GM12891 (cell line): ENCODE measurements at regions not wholly inside any gene's neighbourhood (a gene's known extent, or its start where the extent isn't known, plus 50 kb on each side); places are given as distances from the start of the nearest gene placed in this dataset.

Experiments
- DNase-seq: peaks from one replicate; pipeline ENCODE4 v3.0.0; 2011; ENCODE audit warnings: low spot score; ENCODE audit not compliant: insufficient read length
- FAIRE-seq: peaks from 2 replicates; lab custom pipeline; 2011; peaks lifted over from hg19 to GRCh38; lab: Jason Lieb, UNC
- PAX5 ChIP-seq: IDR thresholded peaks from 2 replicates; pipeline ENCODE4 v1.6.1; 2011; ENCODE audit warnings: low read length, moderate library complexity, mild to moderate bottlenecking; ENCODE audit not compliant: insufficient read depth, severe bottlenecking
- POLR2A ChIP-seq: IDR thresholded peaks from 2 replicates; pipeline ENCODE4 v1.6.1; 2011; ENCODE audit warnings: low read depth, low read length, control low read depth
- POLR2AphosphoS5 ChIP-seq: IDR thresholded peaks from 2 replicates; pipeline ENCODE4 v1.6.1; 2011; ENCODE audit warnings: low read depth, low read length, control low read depth
- POU2F2 ChIP-seq: IDR thresholded peaks from 2 replicates; pipeline ENCODE4 v1.6.1; 2011; ENCODE audit warnings: low read depth, mild to moderate bottlenecking, control low read depth, low read length, moderate library complexity
- SPI1 ChIP-seq: IDR thresholded peaks from 2 replicates; pipeline ENCODE4 v1.6.1; 2011; ENCODE audit warnings: low read depth, low read length, control low read depth
- TAF1 ChIP-seq: IDR thresholded peaks from 2 replicates; pipeline ENCODE4 v1.6.1; 2011; ENCODE audit warnings: low read depth, low read length, control low read depth

GRCh38 chr2:16072638-16073290, 132.4 kb downstream of the MYCN start:
- DNase-seq (no peak), FAIRE-seq (no peak)
- TF ChIP-seq PAX5 (no peak), POLR2AphosphoS5 (no peak), TAF1 (no peak), POLR2A (no peak), SPI1 (no peak), POU2F2 (no peak)

- FAIRE-seq (no peak), DNase-seq (no peak)
- TF ChIP-seq SPI1 (no peak), PAX5 (no peak), TAF1 (no peak), POLR2AphosphoS5 (no peak), POLR2A (no peak), POU2F2 (no peak)
These were observed 131.7 kb downstream of the MYCN start for GRCh38 chr2:16071865-16072637.

GRCh38 chr2:16071039-16071864, 130.9 kb downstream of the MYCN start:
- TF ChIP-seq POLR2A (no peak), POLR2AphosphoS5 (no peak), POU2F2 (no peak), SPI1 (no peak), PAX5 (no peak), TAF1 (no peak)
- FAIRE-seq = no peak
- no peak for DNase-seq

GRCh38 chr2:16070648-16070971, 130.3 kb downstream of the MYCN start:
- DNase-seq (no peak), FAIRE-seq (no peak)
- TF ChIP-seq TAF1 (no peak), POU2F2 (no peak), POLR2AphosphoS5 (no peak)

- DNase-seq (no peak), FAIRE-seq (no peak)
- TF ChIP-seq POLR2AphosphoS5 (no peak), SPI1 (no peak), POU2F2 (no peak), TAF1 (no peak), POLR2A (no peak), PAX5 (no peak)
These were observed 129.7 kb downstream of the MYCN start for GRCh38 chr2:16069933-16070647.

GRCh38 chr2:16069663-16069932, 129.2 kb downstream of the MYCN start:
- FAIRE-seq (no peak), DNase-seq (no peak)
- TF ChIP-seq POU2F2 = no peak
- no peak for TF ChIP-seq POLR2AphosphoS5
- no peak for TF ChIP-seq PAX5
- TF ChIP-seq POLR2A = no peak
- no peak for TF ChIP-seq TAF1
- no peak for TF ChIP-seq SPI1

GRCh38 chr2:16068552-16068940, 128.2 kb downstream of the MYCN start:
- TF ChIP-seq POU2F2 = no peak
- TF ChIP-seq TAF1 = no peak
- no peak for TF ChIP-seq PAX5
- TF ChIP-seq POLR2AphosphoS5 = no peak
- no peak for TF ChIP-seq POLR2A
- no peak for TF ChIP-seq SPI1
- no peak for FAIRE-seq
- DNase-seq = no peak

- TF ChIP-seq POLR2A = no peak
- TF ChIP-seq POLR2AphosphoS5 = no peak
- TF ChIP-seq TAF1 = no peak
- no peak for TF ChIP-seq PAX5
- TF ChIP-seq POU2F2 = no peak
- no peak for TF ChIP-seq SPI1
- FAIRE-seq (no peak), DNase-seq (no peak)
These were observed 127.7 kb downstream of the MYCN start for GRCh38 chr2:16067866-16068551.
